Stimulated activated CD4-positive, alpha-beta T cell treated with anti-CD3 and anti-CD28 coated beads, Interleukin-15, amount 100 ng/mL, for 1 hour (primary cell): ENCODE measurements at regions not wholly inside any gene's neighbourhood (a gene's known extent, or its start where the extent isn't known, plus 50 kb on each side); places are given as distances from the start of the nearest gene placed in this dataset.
A peak's percentile ranks its signal among the peaks of the same experiment; 100 is the strongest.

Experiments used
- DNase-seq, 2 donors: peaks; one replicate each; pipeline ENCODE4 v3.0.0-alpha.2; 2020; ENCODE audit warnings: low read depth in 1 of 2, low spot score in 1 of 2

DNA sequence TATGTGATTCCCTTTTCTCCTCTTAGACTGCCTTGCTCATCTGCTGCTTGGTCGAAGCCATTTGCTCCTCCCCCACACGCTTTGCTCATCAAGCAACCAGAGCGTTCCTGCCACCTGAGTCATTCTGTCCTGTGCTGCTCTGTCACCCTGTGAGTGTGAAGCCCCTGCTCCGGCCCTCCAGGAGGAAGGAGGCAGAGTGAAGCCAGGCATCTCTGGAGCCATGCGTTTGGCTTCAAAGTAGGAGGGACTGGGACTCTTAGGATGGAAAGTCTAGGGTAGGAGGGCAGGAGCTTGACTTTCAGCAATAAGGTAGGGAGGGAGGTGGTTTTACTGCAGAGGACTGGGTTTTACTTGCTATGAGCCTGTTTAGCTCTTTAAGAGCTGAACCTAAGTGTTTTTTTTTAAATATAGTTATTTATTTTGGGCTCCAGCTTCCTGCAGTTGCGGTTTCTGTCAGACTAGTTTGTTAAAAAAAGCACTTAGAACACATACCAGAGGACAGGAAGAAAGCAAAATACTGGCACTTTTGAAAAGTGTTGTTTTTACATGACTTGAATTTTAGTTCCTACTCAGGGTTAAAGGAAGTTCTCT, 63.6 kb downstream of the SPINK2 start:
- peak; percentile 49 to 50 for DNase-seq

DNA sequence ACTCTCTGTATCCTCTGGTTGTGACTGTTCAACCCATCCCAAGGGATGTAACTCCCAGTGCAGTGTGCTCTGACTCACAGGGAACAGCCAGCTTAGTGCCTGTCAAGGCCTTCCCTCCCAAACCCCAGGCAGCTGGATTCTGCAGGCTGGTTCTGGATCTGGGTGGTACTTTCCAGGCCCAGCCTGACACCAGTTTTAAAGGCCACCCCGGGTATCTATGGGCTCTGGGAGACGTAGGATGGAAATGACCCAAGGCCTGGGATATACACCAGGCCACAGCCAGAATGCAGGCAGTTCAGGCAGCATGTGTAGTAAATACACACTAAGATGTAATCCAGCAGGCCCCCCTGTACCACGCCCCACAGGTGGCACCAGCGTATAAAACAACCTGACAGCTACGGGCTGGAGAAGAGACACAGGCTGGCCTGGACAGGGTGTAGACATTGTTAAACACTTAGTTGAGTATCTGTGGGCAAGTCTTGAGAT, 64.2 kb downstream of the SPINK2 start:
- peak in 1 of 2 donors; percentile 2 for DNase-seq

GRCh38 chr4:56755901-56756300, 65.6 kb downstream of the SPINK2 start:
- no peak for DNase-seq

GRCh38 chr4:56752985-56753384, 68.5 kb downstream of the SPINK2 start:
- no peak for DNase-seq

DNA sequence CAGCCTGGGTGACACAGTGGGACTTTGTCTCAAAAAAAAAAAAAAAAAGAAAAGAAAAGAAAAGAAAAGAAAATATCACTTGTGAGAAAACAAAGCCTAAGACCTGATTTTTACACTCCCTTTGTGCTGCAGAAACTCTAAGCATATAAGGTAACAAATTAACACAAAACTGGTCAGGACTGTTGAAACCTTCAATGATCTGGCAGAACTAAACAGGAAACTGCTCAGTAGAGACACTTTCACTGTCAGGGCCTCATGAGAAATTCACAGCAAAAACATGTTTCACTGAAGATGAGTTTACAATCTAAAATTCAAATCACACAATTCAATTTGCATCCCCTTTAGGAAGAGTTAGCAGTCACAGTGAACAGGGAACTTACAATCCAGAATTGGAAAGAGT, 69.1 kb upstream of the HOPX start:
- no peak for DNase-seq

DNA sequence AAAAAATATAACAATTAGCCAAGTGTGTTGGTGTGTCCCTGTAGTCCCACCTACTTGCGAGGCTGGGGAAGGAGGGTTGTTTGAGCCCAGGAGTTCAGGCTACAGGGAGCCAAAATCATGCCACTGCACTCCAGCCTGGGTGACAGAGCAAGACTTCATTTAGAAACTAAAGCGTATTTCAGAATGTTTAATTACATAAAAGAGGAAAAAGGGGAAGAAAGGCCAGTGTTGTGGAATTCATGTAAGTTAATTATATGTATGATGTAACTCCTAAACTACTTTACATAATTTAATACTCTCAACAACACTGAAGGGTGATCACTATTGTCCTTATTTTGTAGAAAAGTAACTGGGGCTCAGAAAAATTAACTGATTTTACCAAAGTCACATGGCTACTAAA, 67.2 kb upstream of the HOPX start:
- no peak for DNase-seq

DNA sequence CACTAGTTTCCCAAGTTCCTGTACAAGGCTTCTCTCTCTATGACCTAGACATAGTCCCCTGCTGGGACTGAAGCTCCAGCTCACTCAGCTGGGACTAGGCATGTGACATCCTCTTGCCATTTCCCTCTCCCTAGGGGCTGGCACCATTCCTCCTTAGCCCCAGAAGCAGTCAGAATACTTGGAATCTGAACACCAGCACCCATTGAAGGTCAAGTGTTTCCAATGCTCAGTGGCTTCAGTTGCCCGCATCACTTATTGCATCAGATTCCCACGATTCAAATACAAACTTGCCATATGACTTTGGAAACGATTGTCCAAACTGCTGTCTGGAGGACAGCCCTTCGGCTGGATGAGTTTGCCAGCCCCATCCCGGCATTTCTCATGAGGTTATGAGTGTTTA, 65.5 kb upstream of the HOPX start:
- DNase-seq = no peak

DNA sequence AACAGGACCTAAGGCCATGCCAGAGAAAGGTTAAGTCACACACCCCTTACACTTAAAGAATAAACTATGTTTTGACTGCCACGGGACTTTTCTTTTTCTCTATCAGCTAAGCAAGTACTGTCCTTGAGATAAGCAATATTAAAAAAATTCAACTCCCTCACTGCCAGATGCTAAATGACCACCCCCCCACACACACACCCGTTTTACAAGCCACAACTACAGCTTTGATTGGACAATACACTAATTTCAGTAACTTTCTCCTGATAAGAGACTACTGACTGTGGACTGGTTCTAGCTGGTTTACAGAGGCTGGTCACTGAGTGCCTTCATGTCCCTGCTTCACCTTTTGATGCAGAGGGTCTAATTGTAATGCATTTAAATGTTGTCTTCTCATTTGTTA, 63.9 kb upstream of the HOPX start:
- DNase-seq = no peak

DNA sequence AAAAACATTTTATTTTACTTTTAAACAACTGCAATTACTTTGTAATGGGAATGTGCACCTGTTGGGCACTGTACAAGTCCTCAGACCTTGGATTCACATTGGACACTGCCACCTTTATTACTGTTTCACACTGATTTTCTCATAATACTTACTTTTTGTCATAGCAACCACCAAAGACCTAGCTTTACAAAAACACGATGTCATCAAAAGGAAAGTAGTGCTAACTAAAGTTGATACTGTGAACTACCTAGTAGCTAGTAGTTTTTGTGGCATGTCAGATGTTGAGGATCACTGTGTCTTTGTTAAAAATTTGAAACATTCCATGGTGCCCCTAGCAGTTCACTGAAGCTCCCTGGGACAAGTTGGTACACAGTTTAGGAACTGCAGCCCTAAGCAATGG, 62.9 kb upstream of the HOPX start:
- DNase-seq = no peak

DNA sequence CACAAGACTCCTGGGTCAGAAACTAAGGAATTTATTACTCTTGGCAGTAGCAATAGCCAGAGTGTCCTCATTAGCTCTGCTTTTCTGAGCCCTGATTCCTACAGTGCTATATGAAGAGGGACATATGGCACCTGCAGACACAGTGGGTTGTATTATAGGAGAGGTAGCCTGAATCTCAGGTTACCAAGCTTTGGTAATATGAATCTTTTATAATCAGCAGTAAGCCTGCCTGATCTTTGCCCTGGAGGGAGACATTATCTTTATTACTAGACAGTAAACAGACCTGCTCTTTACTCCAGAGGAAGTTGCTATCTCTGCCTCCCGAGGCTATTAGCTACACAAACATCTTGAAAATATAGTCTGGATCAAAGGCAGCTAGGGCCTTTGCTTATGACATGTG, 62.5 kb upstream of the HOPX start:
- DNase-seq = no peak

DNA sequence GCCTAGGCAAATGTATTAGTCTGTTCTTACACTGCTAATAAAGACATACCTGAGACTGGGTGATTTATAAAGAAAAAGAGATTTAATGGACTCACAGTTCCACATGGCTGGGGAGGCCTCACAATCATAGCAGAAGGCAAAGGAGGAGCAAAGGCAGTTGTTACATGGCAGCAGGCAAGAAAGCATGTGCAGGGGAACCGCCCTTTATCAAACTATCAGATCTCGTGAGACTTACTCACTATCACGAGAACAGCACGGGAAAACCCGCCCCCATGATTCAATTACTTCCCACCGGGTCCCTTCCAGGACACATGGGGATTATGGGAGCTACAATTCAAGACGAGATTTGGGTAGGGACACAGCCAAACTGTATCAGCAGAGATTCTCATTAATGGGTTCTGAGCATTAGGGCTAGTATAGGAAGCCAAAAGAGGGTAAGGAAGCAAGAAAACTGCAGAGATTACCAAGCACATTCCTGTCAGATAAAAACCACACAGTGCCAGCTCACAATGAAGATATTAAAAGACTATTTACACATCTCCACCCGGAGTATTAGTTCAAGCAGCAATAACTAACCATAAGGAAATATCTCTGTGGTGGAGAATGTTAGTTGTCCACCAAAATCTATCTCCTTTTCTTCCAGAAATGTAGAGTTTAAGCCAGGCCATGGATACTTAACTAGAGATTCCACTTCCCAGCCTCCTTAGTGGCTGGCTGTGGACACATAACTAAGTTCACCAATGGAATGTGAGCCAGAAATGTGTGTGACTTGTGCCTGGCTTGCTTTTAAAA, 61.2 kb upstream of the HOPX start:
- no peak for DNase-seq

- DNase-seq = no peak
Observed at GRCh38 chr4:56741595-56741994, 60.5 kb upstream of the HOPX start.

- no peak for DNase-seq
Observed at GRCh38 chr4:56739066-56739777, 58.1 kb upstream of the HOPX start.

- DNase-seq = no peak
Observed at GRCh38 chr4:56737666-56738065, 56.6 kb upstream of the HOPX start.

GRCh38 chr4:56733352-56733751, 52.3 kb upstream of the HOPX start:
- DNase-seq = no peak

DNA sequence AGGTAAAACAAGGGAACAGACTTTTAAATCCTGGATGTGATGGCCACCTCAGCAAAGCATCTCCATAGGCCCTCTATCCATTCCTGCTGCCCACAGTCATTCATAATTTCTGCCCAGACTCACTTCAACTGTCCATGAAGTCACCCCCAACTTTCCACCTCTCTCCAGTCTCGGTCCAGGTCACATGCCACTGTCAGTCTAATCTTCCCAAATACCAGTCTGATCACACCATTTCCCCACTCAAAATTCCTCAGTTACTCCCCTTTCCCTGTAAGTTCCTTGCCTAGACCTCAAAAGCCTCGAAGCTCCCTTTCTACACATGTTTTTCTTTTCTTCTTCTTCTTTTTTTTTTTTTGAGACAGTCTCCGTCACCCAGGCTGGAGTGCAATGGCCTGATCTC, 51.2 kb upstream of the HOPX start:
- no peak for DNase-seq

GRCh38 chr4:56731857-56732256, 50.8 kb upstream of the HOPX start:
- DNase-seq = no peak
